ENCODE measurements at regions not wholly inside any gene's neighbourhood (a gene's known extent, or its start where the extent isn't known, plus 50 kb on each side); places are given as distances from the start of the nearest gene placed in this dataset.

- TF ChIP-seq CTCF (conservative IDR thresholded peaks at IDR 0.05) (no peak), ZFX (IDR thresholded peaks at IDR 0.05) (no peak)
Observed at GRCh38 chr18:33866386-33866785, 288.4 kb downstream of the ASXL3 start.
